Fibroblast of lung (primary cell): ENCODE measurements at regions not wholly inside any gene's neighbourhood (a gene's known extent, or its start where the extent isn't known, plus 50 kb on each side); places are given as distances from the start of the nearest gene placed in this dataset.
A peak's percentile ranks its signal among the peaks of the same experiment; 100 is the strongest.

Experiments
- DNase-seq, 2 donors: peaks; one replicate each; pipeline versions ENCODE4 v3.0.0 to v3.0.0-alpha.2; 2010; ENCODE audit warnings: low read depth in 2 of 2
- H2AFZ ChIP-seq: 2 replicates; pipeline ENCODE4 v1.5.1; 2012; ENCODE audit warnings: low read length, control low read depth, inconsistent platforms
- H3K27ac ChIP-seq: 2 replicates; pipeline ENCODE4 v1.5.1; 2011; ENCODE audit warnings: low read length, control low read depth; ENCODE audit not compliant: insufficient read depth
- H3K27me3 ChIP-seq: 2 replicates; pipeline ENCODE4 v1.5.1; 2011; ENCODE audit warnings: mild to moderate bottlenecking, low read length; ENCODE audit not compliant: control insufficient read depth, insufficient read depth
- H3K36me3 ChIP-seq: 2 replicates; pipeline ENCODE4 v1.5.1; 2011; ENCODE audit warnings: low read length; ENCODE audit not compliant: control insufficient read depth, insufficient read depth
- H3K4me1 ChIP-seq: 2 replicates; pipeline ENCODE4 v1.5.1; 2011; ENCODE audit warnings: low read length; ENCODE audit not compliant: control insufficient read depth, insufficient read depth; ENCODE audit errors: extremely low read depth
- H3K4me2 ChIP-seq: 2 replicates; pipeline ENCODE4 v1.5.1; 2011; ENCODE audit warnings: low read length, control low read depth; ENCODE audit not compliant: insufficient read depth; ENCODE audit errors: extremely low read depth
- H3K4me3 ChIP-seq, 4 experiments: fragments of 200-600 bp in 1 of 4; sonication (generic) in 1 of 4; replicated peaks in 1 of 4; 2 replicates each; pipeline ENCODE4 v1.5.1; 2011 to 2016; ENCODE audit warnings: low read length in 4 of 4, low read depth in 3 of 4, mild to moderate bottlenecking in 3 of 4, control low read depth in 2 of 4, inconsistent platforms in 1 of 4, mixed read lengths in 1 of 4; ENCODE audit not compliant: insufficient read depth in 1 of 4; ENCODE audit errors: control extremely low read depth in 1 of 4
- H3K79me2 ChIP-seq: 2 replicates; pipeline ENCODE4 v1.5.1; 2012; ENCODE audit warnings: mild to moderate bottlenecking, low read length, inconsistent platforms; ENCODE audit not compliant: control insufficient read depth, insufficient read depth
- H3K9ac ChIP-seq: 2 replicates; pipeline ENCODE4 v1.5.1; 2011; ENCODE audit warnings: mild to moderate bottlenecking, low read length, control low read depth; ENCODE audit not compliant: insufficient read depth
- H3K9me3 ChIP-seq: 2 replicates; pipeline ENCODE4 v1.5.1; 2012; ENCODE audit warnings: low read depth, low read length; ENCODE audit not compliant: control insufficient read depth, insufficient read depth
- H4K20me1 ChIP-seq: 2 replicates; pipeline ENCODE4 v1.5.1; 2011; ENCODE audit warnings: low read length; ENCODE audit not compliant: control insufficient read depth, insufficient read depth; ENCODE audit errors: extremely low read depth
- CTCF ChIP-seq, 2 donors: IDR thresholded peaks in 1 of 2; conservative IDR thresholded peaks in 1 of 2; 1 replicate in 1 of 2; 2 replicates in 1 of 2; pipeline ENCODE4 v1.5.1; 2011 to 2012; ENCODE audit warnings: low read length in 2 of 2, control low read depth in 1 of 2, inconsistent platforms in 1 of 2, low read depth in 1 of 2, mild to moderate bottlenecking in 1 of 2
- EZH2 ChIP-seq: IDR thresholded peaks from 2 replicates; pipeline ENCODE4 v1.5.1; 2012; ENCODE audit warnings: low read length, control low read depth, mild to moderate bottlenecking; ENCODE audit errors: missing control alignments

GRCh38 chr22:49703505-49703904, 124.2 kb downstream of the BRD1 start:
- Histone ChIP-seq H4K20me1 (no peaks in the 10 kb centered on the region), H3K9me3 (no peaks in the 10 kb centered on the region), H3K27ac (no peak overlapping the region), H3K4me1 (no peaks in the 10 kb centered on the region), H3K36me3 (no peaks in the 10 kb centered on the region), H2AFZ (no peak overlapping the region), H3K79me2 (no peaks in the 10 kb centered on the region), H3K9ac (no peak overlapping the region), H3K4me3 (no peak overlapping the region), H3K27me3 (no peaks in the 10 kb centered on the region), H3K4me2 (no peak overlapping the region)
- TF ChIP-seq CTCF (conservative IDR thresholded peaks at IDR 0.05 in 1 of 2, IDR thresholded peaks at IDR 0.05 in 1 of 2; ENCODE audit: low read depth in 1 of 2, low read length in 2 of 2) = no peak
- TF ChIP-seq EZH2 = no peak
- no peak for DNase-seq

GRCh38 chr22:49702068-49702397, 125.6 kb downstream of the BRD1 start:
- DNase-seq = no peak
- no peaks in the 10 kb centered on the region for H3K9me3 ChIP-seq
- no peak overlapping the region for H3K4me2 ChIP-seq
- no peaks in the 10 kb centered on the region for H3K36me3 ChIP-seq
- TF ChIP-seq CTCF (conservative IDR thresholded peaks at IDR 0.05 in 1 of 2, IDR thresholded peaks at IDR 0.05 in 1 of 2; ENCODE audit: low read depth in 1 of 2, low read length in 2 of 2) (no peak), EZH2 (no peak)
- H4K20me1 ChIP-seq = no peaks in the 10 kb centered on the region
- H3K27ac ChIP-seq = no peak overlapping the region
- H2AFZ ChIP-seq = no peak overlapping the region
- no peak overlapping the region for H3K9ac ChIP-seq
- H3K27me3 ChIP-seq = no peaks in the 10 kb centered on the region
- H3K4me1 ChIP-seq = no peaks in the 10 kb centered on the region
- H3K79me2 ChIP-seq = no peaks in the 10 kb centered on the region
- no peak overlapping the region for H3K4me3 ChIP-seq

GRCh38 chr22:49701380-49702067, 126.1 kb downstream of the BRD1 start:
- Histone ChIP-seq H3K4me3 (no peak overlapping the region), H4K20me1 (no peaks in the 10 kb centered on the region), H3K4me2 (no peak overlapping the region), H3K79me2 (no peaks in the 10 kb centered on the region), H2AFZ (no peak overlapping the region), H3K27ac (no peak overlapping the region), H3K36me3 (no peaks in the 10 kb centered on the region), H3K9ac (no peak overlapping the region), H3K9me3 (no peaks in the 10 kb centered on the region), H3K4me1 (no peaks in the 10 kb centered on the region), H3K27me3 (no peaks in the 10 kb centered on the region)
- peak; percentile 12 to 38 for TF ChIP-seq CTCF (conservative IDR thresholded peaks at IDR 0.05 in 1 of 2, IDR thresholded peaks at IDR 0.05 in 1 of 2; ENCODE audit: low read depth in 1 of 2, low read length in 2 of 2)
- TF ChIP-seq EZH2 = no peak
- no peak for DNase-seq
